Colonic mucosa (tissue), 4 donors: ENCODE measurements at regions not wholly inside any gene's neighbourhood (a gene's known extent, or its start where the extent isn't known, plus 50 kb on each side); places are given as distances from the start of the nearest gene placed in this dataset.

Experiments
- DNase-seq: peaks from one replicate; pipeline ENCODE4 v3.0.0-alpha.2; 2020
- H3K27ac ChIP-seq: fragments of 200-600 bp; one replicate; pipeline ENCODE4 v1.8.0; 2021
- H3K27me3 ChIP-seq: fragments of 200-600 bp; one replicate; pipeline ENCODE4 v1.8.0; 2021
- H3K36me3 ChIP-seq: fragments of 200-600 bp; one replicate; pipeline ENCODE4 v1.8.0; 2021
- H3K4me1 ChIP-seq: fragments of 200-600 bp; one replicate; pipeline ENCODE4 v1.8.0; 2021; ENCODE audit warnings: mild to moderate bottlenecking
- H3K4me3 ChIP-seq: fragments of 200-600 bp; one replicate; pipeline ENCODE4 v1.8.0; 2021
- H3K9ac ChIP-seq, 2 donors: one replicate each; pipeline ENCODE4 v1.7.0; 2013; ENCODE audit warnings: control low read depth in 2 of 2, low read depth in 2 of 2, low read length in 2 of 2
- H3K9me3 ChIP-seq: fragments of 200-600 bp; one replicate; pipeline ENCODE4 v1.8.0; 2021
- intact Hi-C: fragments of 100-400 bp; cut with DNase I; formaldehyde crosslinking; loops from one replicate; pipeline ENCODE4 v1.14.1; 2022
- TF ChIP-seq, protein P1 (sequence below): fragments of 200-600 bp; IDR thresholded peaks from one replicate; pipeline ENCODE4 v1.8.0; 2022; ENCODE audit warnings: antibody characterized with exemption, mild to moderate bottlenecking
- donor health status: healthy.
- donor health status: DM: no; HTN: no; CAD: no.
- donor health status: DM: no; HTN: no; CAD: no.

DNA sequence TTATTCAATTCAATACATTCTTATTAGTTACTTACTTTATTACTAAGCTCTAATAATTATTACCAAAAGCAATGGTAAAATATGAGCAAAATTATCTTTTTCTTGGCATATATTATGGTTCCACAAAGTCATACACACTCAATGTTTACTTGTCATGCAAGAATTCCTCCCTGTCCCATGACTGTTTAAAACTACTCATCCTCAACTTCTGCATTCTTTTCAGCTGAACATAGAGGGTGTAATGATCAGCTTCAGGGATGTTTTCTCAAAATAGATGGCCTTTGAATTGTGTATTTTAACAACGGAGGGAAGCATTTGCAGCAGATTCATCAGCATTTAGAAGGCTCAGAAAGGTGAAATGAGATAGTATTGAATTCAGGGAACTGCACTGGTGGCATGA is 499.0 kb downstream of the RWDD3 start:
- Histone ChIP-seq H3K27me3 (no peaks in the 10 kb centered on the region), H3K9me3 (no peaks in the 10 kb centered on the region), H3K36me3 (no peaks in the 10 kb centered on the region), H3K4me3 (no peak overlapping the region), H3K27ac (no peak overlapping the region), H3K4me1 (no peaks in the 10 kb centered on the region), H3K9ac (no peak overlapping the region)
- no peak for DNase-seq
- TF ChIP-seq, protein P1, sequence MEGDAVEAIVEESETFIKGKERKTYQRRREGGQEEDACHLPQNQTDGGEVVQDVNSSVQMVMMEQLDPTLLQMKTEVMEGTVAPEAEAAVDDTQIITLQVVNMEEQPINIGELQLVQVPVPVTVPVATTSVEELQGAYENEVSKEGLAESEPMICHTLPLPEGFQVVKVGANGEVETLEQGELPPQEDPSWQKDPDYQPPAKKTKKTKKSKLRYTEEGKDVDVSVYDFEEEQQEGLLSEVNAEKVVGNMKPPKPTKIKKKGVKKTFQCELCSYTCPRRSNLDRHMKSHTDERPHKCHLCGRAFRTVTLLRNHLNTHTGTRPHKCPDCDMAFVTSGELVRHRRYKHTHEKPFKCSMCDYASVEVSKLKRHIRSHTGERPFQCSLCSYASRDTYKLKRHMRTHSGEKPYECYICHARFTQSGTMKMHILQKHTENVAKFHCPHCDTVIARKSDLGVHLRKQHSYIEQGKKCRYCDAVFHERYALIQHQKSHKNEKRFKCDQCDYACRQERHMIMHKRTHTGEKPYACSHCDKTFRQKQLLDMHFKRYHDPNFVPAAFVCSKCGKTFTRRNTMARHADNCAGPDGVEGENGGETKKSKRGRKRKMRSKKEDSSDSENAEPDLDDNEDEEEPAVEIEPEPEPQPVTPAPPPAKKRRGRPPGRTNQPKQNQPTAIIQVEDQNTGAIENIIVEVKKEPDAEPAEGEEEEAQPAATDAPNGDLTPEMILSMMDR, result no peak
- intact Hi-C loops, result no loop called here

GRCh38 chr1:95733671-95734070 is 499.7 kb downstream of the RWDD3 start:
- Histone ChIP-seq H3K4me3 (no peak overlapping the region), H3K27me3 (no peaks in the 10 kb centered on the region), H3K9me3 (no peaks in the 10 kb centered on the region), H3K36me3 (no peaks in the 10 kb centered on the region), H3K27ac (no peak overlapping the region), H3K4me1 (no peaks in the 10 kb centered on the region), H3K9ac (no peak overlapping the region)
- TF ChIP-seq, protein P1, result no peak
- intact Hi-C loops, result no loop called here
- no peak for DNase-seq

DNA sequence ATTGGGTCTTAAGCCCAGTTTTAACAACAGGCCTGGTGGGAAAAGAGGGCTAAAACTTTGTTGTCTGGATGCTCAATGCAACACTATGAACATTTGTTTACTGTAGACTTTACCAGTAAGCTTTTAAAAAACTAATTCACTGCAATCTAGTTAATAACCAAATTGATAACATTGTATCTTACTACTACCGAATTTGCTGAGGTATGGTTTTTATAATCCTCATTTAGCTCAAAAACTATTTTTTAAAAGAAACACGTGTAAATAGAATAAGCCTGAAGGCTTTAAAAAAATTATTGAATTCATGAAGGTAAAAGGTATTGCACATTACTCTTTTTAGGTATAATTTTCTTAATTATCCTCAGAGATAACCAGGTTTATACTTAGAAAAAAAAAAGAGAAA is 500.6 kb downstream of the RWDD3 start:
- Histone ChIP-seq H3K36me3 (no peaks in the 10 kb centered on the region), H3K4me3 (no peak overlapping the region), H3K27me3 (no peaks in the 10 kb centered on the region), H3K4me1 (no peaks in the 10 kb centered on the region), H3K27ac (no peak overlapping the region), H3K9me3 (no peaks in the 10 kb centered on the region), H3K9ac (no peak overlapping the region)
- no peak for DNase-seq
- intact Hi-C loops, result no loop called here
- TF ChIP-seq, protein P1, result no peak

DNA sequence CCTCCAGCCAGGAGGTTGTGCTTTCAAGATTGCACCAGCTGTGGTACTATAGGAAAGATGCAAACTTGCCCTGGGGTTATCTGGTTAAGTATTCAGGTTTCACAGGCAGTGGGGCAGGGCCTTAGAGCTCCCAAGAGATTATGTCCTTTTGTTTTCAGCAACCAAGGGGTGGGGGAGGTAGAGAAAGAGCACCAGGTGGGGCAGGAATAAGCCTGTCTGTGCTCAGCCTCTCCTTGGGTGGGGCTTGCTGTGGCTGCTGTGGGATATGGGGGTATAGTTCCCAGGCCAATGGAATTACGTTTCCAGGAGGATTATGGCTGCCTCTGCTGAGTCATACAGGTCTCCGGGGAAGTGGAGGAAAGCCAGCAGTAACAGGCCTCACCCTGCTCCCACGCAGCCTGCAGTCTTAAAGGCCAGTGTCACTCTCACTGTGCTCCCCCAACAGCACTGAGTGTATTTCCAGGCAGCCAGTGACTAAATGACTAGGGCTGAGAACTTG is 508.6 kb downstream of the RWDD3 start:
- Histone ChIP-seq H3K27me3 (no peaks in the 10 kb centered on the region), H3K9ac (no peak overlapping the region), H3K9me3 (no peaks in the 10 kb centered on the region), H3K4me3 (no peak overlapping the region), H3K27ac (no peak overlapping the region), H3K36me3 (no peaks in the 10 kb centered on the region), H3K4me1 (no peaks in the 10 kb centered on the region)
- DNase-seq, result no peak
- intact Hi-C loops, result no loop called here
- TF ChIP-seq, protein P1, result no peak

DNA sequence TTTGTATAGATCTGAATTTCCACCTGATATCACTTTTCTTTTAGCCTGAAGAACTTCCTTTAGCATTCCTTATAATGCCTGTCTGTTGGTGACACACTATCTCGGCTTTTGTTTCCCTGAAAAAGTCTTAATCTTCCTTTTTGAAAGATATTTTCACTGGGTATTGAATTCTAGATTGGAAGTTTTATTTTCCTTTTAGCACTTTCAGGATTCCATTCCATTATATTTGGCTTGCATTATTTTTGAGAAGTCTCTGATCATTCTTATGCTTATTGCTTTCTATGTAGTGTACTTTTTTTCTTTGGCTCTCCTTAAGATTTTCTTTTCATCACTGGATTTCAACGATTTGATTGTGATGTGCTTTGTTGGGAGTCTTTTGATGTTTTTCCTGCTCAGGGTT is 510.7 kb downstream of the RWDD3 start:
- Histone ChIP-seq H3K27me3 (no peaks in the 10 kb centered on the region), H3K9me3 (no peaks in the 10 kb centered on the region), H3K36me3 (no peaks in the 10 kb centered on the region), H3K27ac (no peak overlapping the region), H3K4me3 (no peak overlapping the region), H3K9ac (no peak overlapping the region), H3K4me1 (no peaks in the 10 kb centered on the region)
- TF ChIP-seq, protein P1, result no peak
- DNase-seq, result no peak
- intact Hi-C loops, result no loop called here
